ENCODE measurements at regions not wholly inside any gene's neighbourhood (a gene's known extent, or its start where the extent isn't known, plus 50 kb on each side); places are given as distances from the start of the nearest gene placed in this dataset.
"Not testable (repeated sequence)": the region's sequence is repeated elsewhere in the genome, so short reads cannot be mapped to it uniquely, and the experiment has no call there.

DNA sequence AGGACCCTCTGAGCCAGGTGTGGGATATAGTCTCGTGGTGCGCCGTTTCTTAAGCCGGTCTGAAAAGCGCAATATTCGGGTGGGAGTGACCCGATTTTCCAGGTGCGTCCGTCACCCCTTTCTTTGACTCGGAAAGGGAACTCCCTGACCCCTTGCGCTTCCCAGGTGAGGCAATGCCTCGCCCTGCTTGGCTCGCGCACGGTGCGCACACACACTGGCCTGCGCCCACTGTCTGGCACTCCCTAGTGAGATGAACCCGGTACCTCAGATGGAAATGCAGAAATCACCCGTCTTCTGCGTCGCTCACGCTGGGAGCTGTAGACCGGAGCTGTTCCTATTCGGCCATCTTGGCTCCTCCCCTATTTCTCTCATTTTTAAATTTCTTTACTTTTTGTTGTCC is 562.4 kb upstream of the RAB6C start:
- TF ChIP-seq, protein P1, sequence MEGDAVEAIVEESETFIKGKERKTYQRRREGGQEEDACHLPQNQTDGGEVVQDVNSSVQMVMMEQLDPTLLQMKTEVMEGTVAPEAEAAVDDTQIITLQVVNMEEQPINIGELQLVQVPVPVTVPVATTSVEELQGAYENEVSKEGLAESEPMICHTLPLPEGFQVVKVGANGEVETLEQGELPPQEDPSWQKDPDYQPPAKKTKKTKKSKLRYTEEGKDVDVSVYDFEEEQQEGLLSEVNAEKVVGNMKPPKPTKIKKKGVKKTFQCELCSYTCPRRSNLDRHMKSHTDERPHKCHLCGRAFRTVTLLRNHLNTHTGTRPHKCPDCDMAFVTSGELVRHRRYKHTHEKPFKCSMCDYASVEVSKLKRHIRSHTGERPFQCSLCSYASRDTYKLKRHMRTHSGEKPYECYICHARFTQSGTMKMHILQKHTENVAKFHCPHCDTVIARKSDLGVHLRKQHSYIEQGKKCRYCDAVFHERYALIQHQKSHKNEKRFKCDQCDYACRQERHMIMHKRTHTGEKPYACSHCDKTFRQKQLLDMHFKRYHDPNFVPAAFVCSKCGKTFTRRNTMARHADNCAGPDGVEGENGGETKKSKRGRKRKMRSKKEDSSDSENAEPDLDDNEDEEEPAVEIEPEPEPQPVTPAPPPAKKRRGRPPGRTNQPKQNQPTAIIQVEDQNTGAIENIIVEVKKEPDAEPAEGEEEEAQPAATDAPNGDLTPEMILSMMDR (IDR thresholded peaks at IDR 0.05): not testable (repeated sequence)
- not testable (repeated sequence) for TF ChIP-seq POLR2A (IDR thresholded peaks at IDR 0.05)
